SK-N-SH (cell line): ENCODE measurements at regions not wholly inside any gene's neighbourhood (a gene's known extent, or its start where the extent isn't known, plus 50 kb on each side); places are given as distances from the start of the nearest gene placed in this dataset.

Source experiments
- CTCF ChIA-PET: fragments of 300-600, 350-600 bp; formaldehyde crosslinking; extraction: SDS; loops from one replicate; lab custom pipeline; 2021; lab: Yijun Ruan, JAX
- POLR2A ChIA-PET: fragments of 350-600 bp; sonication (Branson Sonifier 250); formaldehyde crosslinking; extraction: SDS; loops from one replicate; lab custom pipeline; 2020; ENCODE audit warnings: antibody characterized with exemption, inconsistent platforms; lab: Yijun Ruan, JAX
- DNase-seq: peaks from one replicate; pipeline ENCODE4 v3.0.0; 2012
- H2AFZ ChIP-seq: fragments of 200-600 bp; sonication (generic); 2 replicates; pipeline ENCODE4 v1.8.1; 2016; ENCODE audit warnings: antibody characterized with exemption, mild to moderate bottlenecking, low read depth
- H3F3A ChIP-seq: fragments of 200-600 bp; sonication (generic); replicated peaks from 2 replicates; pipeline ENCODE3; 2016; ENCODE audit warnings: antibody characterized with exemption, mild to moderate bottlenecking; ENCODE audit not compliant: insufficient read depth
- H3K27ac ChIP-seq, 2 experiments: fragments of 200-500 bp in 1 of 2; fragments of 200-600 bp in 1 of 2; sonication (Bioruptor generic) in 1 of 2; sonication (generic), shearing (Covaris generic) in 1 of 2; 2 replicates each; pipeline versions ENCODE4 v1.5.1 to v1.6.1; 2014 to 2016; ENCODE audit warnings: low read depth in 2 of 2, inconsistent platforms in 1 of 2, low read length in 1 of 2, mild to moderate bottlenecking in 1 of 2, mixed read lengths in 1 of 2
- H3K27me3 ChIP-seq: fragments of 200-600 bp; sonication (generic), shearing (Covaris generic); 2 replicates; pipeline ENCODE4 v1.6.1; 2016; ENCODE audit warnings: mixed run types; ENCODE audit not compliant: insufficient read depth
- H3K36me3 ChIP-seq, 2 experiments: fragments of 200-500 bp in 1 of 2; fragments of 200-600 bp in 1 of 2; sonication (Bioruptor generic) in 1 of 2; sonication (generic) in 1 of 2; replicated peaks in 1 of 2; 2 replicates each; pipeline versions ENCODE3 to v1.5.1; 2014 to 2016; ENCODE audit warnings: low read length in 1 of 2, mild to moderate bottlenecking in 1 of 2; ENCODE audit not compliant: insufficient read depth in 2 of 2, control insufficient read depth in 1 of 2
- H3K4me1 ChIP-seq, 2 experiments: fragments of 200-500 bp in 1 of 2; fragments of 200-600 bp in 1 of 2; sonication (Bioruptor generic) in 1 of 2; sonication (generic), shearing (Covaris generic) in 1 of 2; 2 replicates each; pipeline versions ENCODE4 v1.5.1 to v1.6.1; 2014 to 2016; ENCODE audit warnings: low read depth in 1 of 2, low read length in 1 of 2, mixed run types in 1 of 2; ENCODE audit not compliant: insufficient read depth in 2 of 2, control insufficient read depth in 1 of 2
- H3K4me2 ChIP-seq: fragments of 200-600 bp; sonication (generic), shearing (Covaris generic); 2 replicates; pipeline ENCODE4 v1.6.1; 2017; ENCODE audit warnings: mixed run types
- H3K4me3 ChIP-seq, 2 experiments: fragments of 200-500 bp in 1 of 2; fragments of 200-600 bp in 1 of 2; sonication (Bioruptor generic) in 1 of 2; sonication (generic), shearing (Covaris generic) in 1 of 2; 2 replicates each; pipeline versions ENCODE4 v1.5.1 to v1.8.1; 2014 to 2016; ENCODE audit warnings: low read depth in 2 of 2, inconsistent platforms in 1 of 2, low read length in 1 of 2, mild to moderate bottlenecking in 1 of 2, mixed read lengths in 1 of 2, moderate library complexity in 1 of 2
- H3K79me2 ChIP-seq: fragments of 200-600 bp; sonication (generic); 2 replicates; pipeline ENCODE4 v1.8.1; 2017; ENCODE audit warnings: mild to moderate bottlenecking; ENCODE audit not compliant: insufficient read depth
- H3K9ac ChIP-seq: fragments of 200-600 bp; sonication (generic); 2 replicates; pipeline ENCODE4 v1.6.1; 2017; ENCODE audit warnings: mixed run types
- H3K9me2 ChIP-seq: fragments of 200-600 bp; sonication (generic); 2 replicates; pipeline ENCODE4 v1.6.1; 2017; ENCODE audit warnings: mixed run types
- H3K9me3 ChIP-seq: fragments of 200-600 bp; sonication (generic); 2 replicates; pipeline ENCODE4 v1.6.1; 2017; ENCODE audit warnings: mixed run types, mild to moderate bottlenecking, moderate library complexity
- H4K20me1 ChIP-seq: fragments of 200-600 bp; sonication (generic); 2 replicates; pipeline ENCODE4 v1.6.1; 2017; ENCODE audit warnings: mild to moderate bottlenecking, mixed run types; ENCODE audit not compliant: insufficient read depth
- CHD2 ChIP-seq: fragments of 150-350 bp; IDR thresholded peaks from 2 replicates; pipeline ENCODE4 v1.6.1; 2018; ENCODE audit warnings: low read length; ENCODE audit not compliant: partially characterized antibody
- FOSL2 ChIP-seq: IDR thresholded peaks from 2 replicates; pipeline ENCODE4 v1.4.0; 2012; ENCODE audit warnings: low read depth, mild to moderate bottlenecking, moderate library complexity, borderline replicate concordance
- FOXJ3 ChIP-seq: sonication (generic); formaldehyde crosslinking; IDR thresholded peaks from 2 replicates; pipeline ENCODE4 v1.5.1; 2020; ENCODE audit warnings: mild to moderate bottlenecking, missing genetic modification reagents
- GABPA ChIP-seq: IDR thresholded peaks from 2 replicates; pipeline ENCODE4 v1.4.0; 2012; ENCODE audit warnings: low read depth, mild to moderate bottlenecking
- GATA2 ChIP-seq: sonication (generic); formaldehyde crosslinking; IDR thresholded peaks from 2 replicates; pipeline ENCODE4 v1.5.0; 2020; ENCODE audit warnings: mild to moderate bottlenecking, missing genetic modification reagents
- JUND ChIP-seq: IDR thresholded peaks from 2 replicates; pipeline ENCODE4 v1.4.0; 2012
- NFIC ChIP-seq: IDR thresholded peaks from 2 replicates; pipeline ENCODE4 v1.4.0; 2012; ENCODE audit warnings: borderline replicate concordance
- RCOR1 ChIP-seq: fragments of 150-350 bp; IDR thresholded peaks from 2 replicates; pipeline ENCODE4 v1.6.1; 2017; ENCODE audit warnings: antibody characterized with exemption, low read length
- RXRA ChIP-seq: IDR thresholded peaks from 2 replicates; pipeline ENCODE4 v1.4.0; 2012; ENCODE audit warnings: low read depth, mild to moderate bottlenecking, borderline replicate concordance
- SMC3 ChIP-seq: IDR thresholded peaks from 2 replicates; pipeline ENCODE4 v1.6.1; 2012; ENCODE audit warnings: low read depth, low read length, improper control_type of control experiment
- TAF1 ChIP-seq: IDR thresholded peaks from 2 replicates; pipeline ENCODE4 v1.6.1; 2012; ENCODE audit warnings: low read depth, mild to moderate bottlenecking, low read length, moderate library complexity, borderline replicate concordance
- TCF12 ChIP-seq: IDR thresholded peaks from 2 replicates; pipeline ENCODE4 v1.4.0; 2012
- TF ChIP-seq, protein P1 (sequence below): IDR thresholded peaks from 2 replicates; pipeline ENCODE4 v1.4.0; 2012; ENCODE audit warnings: low read depth, borderline replicate concordance
- TF ChIP-seq, protein P2 (sequence below): IDR thresholded peaks from 2 replicates; pipeline ENCODE4 v1.4.0; 2012; ENCODE audit warnings: low read depth
- TF ChIP-seq, protein P3 (sequence below): IDR thresholded peaks from 2 replicates; pipeline ENCODE4 v1.4.0; 2012; ENCODE audit warnings: low read depth, borderline replicate concordance
- TF ChIP-seq, protein P4 (sequence below): fragments of 150-350 bp; IDR thresholded peaks from 2 replicates; pipeline ENCODE4 v1.6.1; 2016; ENCODE audit warnings: mild to moderate bottlenecking, low read depth, low read length

DNA sequence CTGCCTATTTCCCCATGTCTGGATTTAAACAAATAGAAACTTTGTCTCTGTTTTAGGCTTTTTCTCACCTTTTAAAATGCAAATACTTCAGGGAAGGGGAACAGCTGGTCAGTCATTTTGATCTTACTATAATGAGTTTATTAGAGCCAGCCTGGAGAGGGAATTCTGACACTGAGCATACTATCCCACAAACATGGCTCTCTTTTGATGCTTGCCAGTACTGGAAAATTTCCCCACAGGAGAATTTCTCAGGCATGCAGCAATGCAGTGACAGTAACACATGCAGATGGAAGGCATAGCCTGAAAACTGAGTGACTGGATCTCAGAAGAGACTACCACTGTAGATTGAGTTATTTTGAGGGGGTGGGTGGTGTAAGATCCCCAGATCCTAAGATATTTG is 974.3 kb upstream of the CELF4 start:
- TF ChIP-seq TCF12 = no peak
- TF ChIP-seq TAF1 = no peak
- no peak for TF ChIP-seq RCOR1
- TF ChIP-seq FOSL2 = no peak
- TF ChIP-seq FOXJ3 (CRISPR knock-in tag) = no peak
- no peak for TF ChIP-seq JUND
- TF ChIP-seq, protein P1, sequence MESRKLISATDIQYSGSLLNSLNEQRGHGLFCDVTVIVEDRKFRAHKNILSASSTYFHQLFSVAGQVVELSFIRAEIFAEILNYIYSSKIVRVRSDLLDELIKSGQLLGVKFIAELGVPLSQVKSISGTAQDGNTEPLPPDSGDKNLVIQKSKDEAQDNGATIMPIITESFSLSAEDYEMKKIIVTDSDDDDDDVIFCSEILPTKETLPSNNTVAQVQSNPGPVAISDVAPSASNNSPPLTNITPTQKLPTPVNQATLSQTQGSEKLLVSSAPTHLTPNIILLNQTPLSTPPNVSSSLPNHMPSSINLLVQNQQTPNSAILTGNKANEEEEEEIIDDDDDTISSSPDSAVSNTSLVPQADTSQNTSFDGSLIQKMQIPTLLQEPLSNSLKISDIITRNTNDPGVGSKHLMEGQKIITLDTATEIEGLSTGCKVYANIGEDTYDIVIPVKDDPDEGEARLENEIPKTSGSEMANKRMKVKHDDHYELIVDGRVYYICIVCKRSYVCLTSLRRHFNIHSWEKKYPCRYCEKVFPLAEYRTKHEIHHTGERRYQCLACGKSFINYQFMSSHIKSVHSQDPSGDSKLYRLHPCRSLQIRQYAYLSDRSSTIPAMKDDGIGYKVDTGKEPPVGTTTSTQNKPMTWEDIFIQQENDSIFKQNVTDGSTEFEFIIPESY = no peak
- TF ChIP-seq, protein P2, sequence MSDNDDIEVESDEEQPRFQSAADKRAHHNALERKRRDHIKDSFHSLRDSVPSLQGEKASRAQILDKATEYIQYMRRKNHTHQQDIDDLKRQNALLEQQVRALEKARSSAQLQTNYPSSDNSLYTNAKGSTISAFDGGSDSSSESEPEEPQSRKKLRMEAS = no peak
- no peak for TF ChIP-seq GABPA
- POLR2A ChIA-PET = no interaction called here
- H3K4me3 ChIP-seq = no peak overlapping the region

DNA sequence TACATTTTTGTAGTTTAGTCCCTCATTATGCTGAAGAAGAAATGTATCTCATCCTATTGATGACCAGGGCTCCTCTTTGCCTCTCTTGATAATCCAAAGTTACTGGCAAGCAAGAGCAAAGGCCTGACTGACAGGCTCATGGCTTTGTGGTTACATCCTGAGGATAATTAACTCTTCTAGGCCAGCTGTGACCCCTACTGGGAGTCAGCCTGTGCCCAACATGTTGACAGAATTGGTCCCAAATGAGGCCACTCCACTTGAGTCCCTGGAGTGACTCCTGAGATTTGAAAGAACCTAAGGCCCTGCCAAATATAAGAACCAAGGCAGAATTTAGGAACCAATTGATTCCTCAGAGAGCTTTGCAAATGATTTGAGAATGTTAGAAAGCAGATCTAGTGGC is 973.8 kb upstream of the CELF4 start:
- H3K4me3 ChIP-seq = no peak overlapping the region
- H3F3A ChIP-seq = no peaks in the 10 kb centered on the region
- ChIA-PET CTCF (no interaction called here), POLR2A (no interaction called here)
- H3K27me3 ChIP-seq = no peaks in the 10 kb centered on the region
- H3K9me3 ChIP-seq = peaks cover under 1% of the 10 kb centered on the region; the same call in 1 of the 2 replicates
- TF ChIP-seq SMC3 (no peak), TAF1 (no peak), GATA2 (CRISPR knock-in tag) (no peak), CHD2 (no peak), NFIC (no peak), RXRA (no peak)
- TF ChIP-seq, protein P3, sequence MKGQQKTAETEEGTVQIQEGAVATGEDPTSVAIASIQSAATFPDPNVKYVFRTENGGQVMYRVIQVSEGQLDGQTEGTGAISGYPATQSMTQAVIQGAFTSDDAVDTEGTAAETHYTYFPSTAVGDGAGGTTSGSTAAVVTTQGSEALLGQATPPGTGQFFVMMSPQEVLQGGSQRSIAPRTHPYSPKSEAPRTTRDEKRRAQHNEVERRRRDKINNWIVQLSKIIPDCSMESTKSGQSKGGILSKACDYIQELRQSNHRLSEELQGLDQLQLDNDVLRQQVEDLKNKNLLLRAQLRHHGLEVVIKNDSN = no peak
- TF ChIP-seq, protein P4, sequence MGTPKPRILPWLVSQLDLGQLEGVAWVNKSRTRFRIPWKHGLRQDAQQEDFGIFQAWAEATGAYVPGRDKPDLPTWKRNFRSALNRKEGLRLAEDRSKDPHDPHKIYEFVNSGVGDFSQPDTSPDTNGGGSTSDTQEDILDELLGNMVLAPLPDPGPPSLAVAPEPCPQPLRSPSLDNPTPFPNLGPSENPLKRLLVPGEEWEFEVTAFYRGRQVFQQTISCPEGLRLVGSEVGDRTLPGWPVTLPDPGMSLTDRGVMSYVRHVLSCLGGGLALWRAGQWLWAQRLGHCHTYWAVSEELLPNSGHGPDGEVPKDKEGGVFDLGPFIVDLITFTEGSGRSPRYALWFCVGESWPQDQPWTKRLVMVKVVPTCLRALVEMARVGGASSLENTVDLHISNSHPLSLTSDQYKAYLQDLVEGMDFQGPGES = no peak
- no peaks in the 10 kb centered on the region for H3K79me2 ChIP-seq
- H4K20me1 ChIP-seq = no peaks in the 10 kb centered on the region
- H3K4me1 ChIP-seq = no peaks in the 10 kb centered on the region
- DNase-seq = no peak
- no peak overlapping the region for H3K9ac ChIP-seq
- no peak overlapping the region for H2AFZ ChIP-seq
- H3K36me3 ChIP-seq = no peaks in the 10 kb centered on the region
- no peak overlapping the region for H3K27ac ChIP-seq
- no peak overlapping the region for H3K4me2 ChIP-seq
- no peaks in the 10 kb centered on the region for H3K9me2 ChIP-seq

More for the DNA sequence above, 974.3 kb upstream of the CELF4 start:
- no peaks in the 10 kb centered on the region for H3F3A ChIP-seq
- H3K9me2 ChIP-seq = no peaks in the 10 kb centered on the region
- no peak for DNase-seq
- H3K79me2 ChIP-seq = no peaks in the 10 kb centered on the region
- CTCF ChIA-PET = no interaction called here
- H3K36me3 ChIP-seq = no peaks in the 10 kb centered on the region
- H2AFZ ChIP-seq = no peak overlapping the region
- no peaks in the 10 kb centered on the region for H3K27me3 ChIP-seq
- no peak overlapping the region for H3K9ac ChIP-seq
- no peaks in the 10 kb centered on the region for H3K4me1 ChIP-seq
- no peaks in the 10 kb centered on the region for H3K9me3 ChIP-seq
- no peak overlapping the region for H3K27ac ChIP-seq
- H4K20me1 ChIP-seq = no peaks in the 10 kb centered on the region
- no peak overlapping the region for H3K4me2 ChIP-seq
